Left hindlimb (tissue), 1 donor: ENCODE measurements at regions not wholly inside any gene's neighbourhood (a gene's known extent, or its start where the extent isn't known, plus 50 kb on each side); places are given as distances from the start of the nearest gene placed in this dataset.

Source experiments
- DNase-seq: peaks from one replicate; pipeline ENCODE4 v3.0.0-alpha.2; 2018

DNA sequence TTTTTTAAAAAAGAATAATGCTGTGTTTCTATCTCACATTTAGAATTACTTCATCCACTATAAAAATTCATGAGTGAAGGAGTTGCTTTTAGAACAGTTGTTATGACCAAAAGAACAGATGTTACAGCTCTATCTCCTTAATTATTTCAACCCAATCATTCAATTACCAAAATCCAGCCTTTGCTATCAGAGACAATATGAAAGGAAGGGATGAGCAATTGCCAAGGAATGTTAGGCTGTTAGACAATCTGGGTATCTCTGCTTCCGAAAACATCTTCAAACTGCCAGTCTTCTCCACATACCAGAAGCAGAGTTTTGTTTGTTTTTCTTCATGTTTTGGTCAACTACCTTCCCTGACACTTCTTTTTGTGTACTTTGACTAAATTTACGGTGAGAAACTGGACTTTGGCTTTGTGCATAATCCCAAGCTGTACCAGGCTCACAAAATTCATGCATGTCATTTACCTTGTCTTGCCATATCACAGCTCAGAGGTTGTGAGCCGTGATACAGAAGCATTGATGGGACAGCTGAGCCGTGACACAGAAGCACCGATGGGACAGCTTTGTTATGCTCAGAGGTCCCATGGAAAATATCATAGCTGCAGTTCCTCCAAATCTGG lies 405.5 kb downstream of the KIF4B start:
- no peak for DNase-seq

DNA sequence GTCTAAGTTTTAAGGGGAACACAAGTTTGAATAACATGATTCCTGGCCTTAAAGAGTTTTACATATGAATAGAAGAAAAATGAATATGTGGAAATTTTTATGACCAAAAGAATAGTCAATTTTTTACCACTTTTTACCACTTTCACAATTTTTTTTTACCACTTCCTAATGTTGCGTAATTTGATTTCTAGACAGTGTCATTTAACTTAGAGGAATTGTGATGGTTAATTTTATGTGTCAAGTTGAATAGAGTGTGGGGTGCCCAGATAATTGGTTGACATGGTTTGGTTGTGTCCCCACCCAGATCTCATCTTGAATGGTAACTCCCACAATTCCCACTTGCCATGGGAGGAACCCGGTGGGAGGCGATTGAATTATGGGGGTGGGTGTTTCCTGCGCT lies 416.6 kb downstream of the KIF4B start:
- DNase-seq, result no peak

GRCh38 chr5:155434267-155434666 lies 420.7 kb downstream of the KIF4B start:
- DNase-seq, result no peak

- DNase-seq, result no peak
Measured at GRCh38 chr5:155434681-155435080, 421.1 kb downstream of the KIF4B start.

- no peak for DNase-seq
Measured at GRCh38 chr5:155441849-155442248, 428.3 kb downstream of the KIF4B start.

- DNase-seq, result no peak
Measured at GRCh38 chr5:155451106-155451505, 437.6 kb downstream of the KIF4B start.

GRCh38 chr5:155455791-155456514 lies 442.4 kb downstream of the KIF4B start:
- no peak for DNase-seq

GRCh38 chr5:155459889-155460500 lies 446.4 kb downstream of the KIF4B start:
- DNase-seq, result no peak

- no peak for DNase-seq
Measured at GRCh38 chr5:155460501-155460931, 447.0 kb downstream of the KIF4B start.

GRCh38 chr5:155461304-155461703 lies 447.7 kb downstream of the KIF4B start:
- DNase-seq, result no peak

GRCh38 chr5:155466851-155467250 lies 453.3 kb downstream of the KIF4B start:
- DNase-seq, result no peak

DNA sequence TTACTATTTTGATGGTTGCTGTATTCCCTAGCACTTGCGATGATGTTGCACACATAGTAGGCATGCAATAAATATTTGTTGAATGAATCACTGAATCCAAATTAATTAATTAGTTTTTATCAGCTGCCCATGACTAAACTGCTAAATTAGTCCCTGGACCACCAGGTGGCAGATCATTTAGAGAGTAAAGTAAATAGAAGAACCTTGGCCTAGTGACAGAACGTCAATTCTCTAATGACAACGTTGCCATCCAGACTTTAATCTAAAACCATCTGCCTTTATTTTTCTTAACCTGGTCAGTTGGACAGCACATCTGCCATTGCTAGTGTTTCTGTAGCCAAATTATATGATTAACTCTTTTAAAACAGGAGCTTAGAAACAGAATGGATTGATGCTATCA lies 457.5 kb downstream of the KIF4B start:
- DNase-seq, result no peak

- no peak for DNase-seq
Measured at GRCh38 chr5:155472780-155473179, 459.2 kb downstream of the KIF4B start.

DNA sequence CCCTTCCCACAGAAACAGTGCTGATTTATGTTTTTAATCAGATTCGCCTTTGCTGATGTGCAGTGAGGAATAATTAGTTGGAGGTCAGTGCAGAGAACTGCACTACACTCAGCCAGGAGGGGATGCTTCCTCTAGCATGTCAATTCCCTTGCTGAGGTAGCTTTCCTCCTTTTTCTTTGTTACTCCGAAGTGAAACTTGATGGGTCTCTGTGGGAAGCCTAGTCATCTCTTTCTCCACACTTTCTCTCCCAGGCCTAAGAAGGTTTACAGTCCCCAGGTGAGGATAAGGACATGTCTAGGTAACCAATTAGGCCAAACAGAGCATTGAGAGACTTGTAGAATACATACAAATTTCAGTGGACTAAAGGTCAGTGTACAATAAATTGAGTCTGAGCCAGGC lies 461.8 kb downstream of the KIF4B start:
- no peak for DNase-seq

DNA sequence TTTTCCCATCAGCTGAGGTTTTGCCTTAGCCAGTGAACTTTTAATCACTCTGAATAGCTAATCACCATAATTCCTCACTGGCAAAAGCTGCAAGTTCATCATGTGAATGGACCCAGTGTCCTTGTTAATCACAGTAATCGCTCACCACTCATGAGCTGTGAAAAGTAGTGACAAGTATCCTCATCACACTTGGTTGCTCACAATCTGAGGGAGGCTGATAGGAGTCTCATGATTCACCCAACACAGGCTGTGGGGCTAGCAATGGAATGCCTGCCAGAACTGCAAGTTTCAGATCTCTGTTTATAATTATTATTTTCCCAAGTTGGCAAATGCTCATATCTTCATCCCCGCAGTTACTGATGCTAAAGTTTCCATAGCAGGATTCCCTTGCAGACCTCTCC lies 467.2 kb downstream of the KIF4B start:
- no peak for DNase-seq

GRCh38 chr5:155481182-155481581 lies 467.6 kb downstream of the KIF4B start:
- DNase-seq, result no peak

GRCh38 chr5:155482428-155482827 lies 468.9 kb downstream of the KIF4B start:
- no peak for DNase-seq

GRCh38 chr5:155485386-155485785 lies 471.8 kb downstream of the KIF4B start:
- DNase-seq, result no peak

- no peak for DNase-seq
Measured at GRCh38 chr5:155489949-155490348, 476.4 kb downstream of the KIF4B start.

GRCh38 chr5:155492191-155492590 lies 478.6 kb downstream of the KIF4B start:
- no peak for DNase-seq

GRCh38 chr5:155504606-155505005 lies 491.1 kb downstream of the KIF4B start:
- DNase-seq, result no peak

DNA sequence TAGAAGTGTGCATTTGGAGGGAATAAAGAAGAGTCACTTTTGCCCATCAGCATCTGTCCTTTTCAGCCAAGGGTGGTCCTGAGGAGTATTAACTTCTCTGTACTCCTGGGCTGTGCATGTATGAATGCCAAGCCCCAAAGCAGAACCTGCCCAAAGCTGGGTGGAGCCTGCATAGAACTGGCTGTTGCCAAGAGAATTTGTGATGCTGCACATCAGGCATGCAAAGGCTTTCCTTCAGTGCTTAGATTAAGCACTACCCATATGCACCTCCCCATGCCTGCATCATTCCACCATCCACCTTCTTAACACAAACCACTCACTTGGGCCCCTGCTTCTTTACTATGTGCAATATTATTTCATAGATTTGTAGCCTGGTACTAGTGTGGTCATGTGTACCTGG lies 493.8 kb downstream of the KIF4B start:
- no peak for DNase-seq

- no peak for DNase-seq
Measured at GRCh38 chr5:155508673-155509072, 495.1 kb downstream of the KIF4B start.

- DNase-seq, result no peak
Measured at GRCh38 chr5:155512329-155512728, 498.8 kb downstream of the KIF4B start.
